Fibroblast of lung (primary cell): ENCODE measurements at regions not wholly inside any gene's neighbourhood (a gene's known extent, or its start where the extent isn't known, plus 50 kb on each side); places are given as distances from the start of the nearest gene placed in this dataset.

Experiments used
- EZH2 ChIP-seq: IDR thresholded peaks from 2 replicates; pipeline ENCODE4 v1.5.1; 2012; ENCODE audit warnings: low read length, control low read depth, mild to moderate bottlenecking; ENCODE audit errors: missing control alignments
- TF ChIP-seq, protein P1 (sequence below), 2 donors: IDR thresholded peaks in 1 of 2; conservative IDR thresholded peaks in 1 of 2; 1 replicate in 1 of 2; 2 replicates in 1 of 2; pipeline ENCODE4 v1.5.1; 2011 to 2012; ENCODE audit warnings: low read length in 2 of 2, control low read depth in 1 of 2, inconsistent platforms in 1 of 2, low read depth in 1 of 2, mild to moderate bottlenecking in 1 of 2

GRCh38 chr2:49248506-49248905, 94.2 kb upstream of the FSHR start:
- TF ChIP-seq, protein P1, sequence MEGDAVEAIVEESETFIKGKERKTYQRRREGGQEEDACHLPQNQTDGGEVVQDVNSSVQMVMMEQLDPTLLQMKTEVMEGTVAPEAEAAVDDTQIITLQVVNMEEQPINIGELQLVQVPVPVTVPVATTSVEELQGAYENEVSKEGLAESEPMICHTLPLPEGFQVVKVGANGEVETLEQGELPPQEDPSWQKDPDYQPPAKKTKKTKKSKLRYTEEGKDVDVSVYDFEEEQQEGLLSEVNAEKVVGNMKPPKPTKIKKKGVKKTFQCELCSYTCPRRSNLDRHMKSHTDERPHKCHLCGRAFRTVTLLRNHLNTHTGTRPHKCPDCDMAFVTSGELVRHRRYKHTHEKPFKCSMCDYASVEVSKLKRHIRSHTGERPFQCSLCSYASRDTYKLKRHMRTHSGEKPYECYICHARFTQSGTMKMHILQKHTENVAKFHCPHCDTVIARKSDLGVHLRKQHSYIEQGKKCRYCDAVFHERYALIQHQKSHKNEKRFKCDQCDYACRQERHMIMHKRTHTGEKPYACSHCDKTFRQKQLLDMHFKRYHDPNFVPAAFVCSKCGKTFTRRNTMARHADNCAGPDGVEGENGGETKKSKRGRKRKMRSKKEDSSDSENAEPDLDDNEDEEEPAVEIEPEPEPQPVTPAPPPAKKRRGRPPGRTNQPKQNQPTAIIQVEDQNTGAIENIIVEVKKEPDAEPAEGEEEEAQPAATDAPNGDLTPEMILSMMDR (conservative IDR thresholded peaks at IDR 0.05 in 1 of 2, IDR thresholded peaks at IDR 0.05 in 1 of 2; ENCODE audit: low read depth in 1 of 2, low read length in 2 of 2): no peak
- TF ChIP-seq EZH2: no peak
